H1 (cell line): ENCODE measurements at regions not wholly inside any gene's neighbourhood (a gene's known extent, or its start where the extent isn't known, plus 50 kb on each side); places are given as distances from the start of the nearest gene placed in this dataset.

Experiments
- CTCF ChIA-PET: fragments of 300-600 bp; sonication (Branson Sonifier 250); formaldehyde crosslinking; loops from one replicate; lab custom pipeline; 2021; ENCODE audit not compliant: partially characterized antibody; lab: Charles Lee
- POLR2A ChIA-PET: fragments of 300-600 bp; sonication (Branson Sonifier 250); formaldehyde crosslinking; loops from one replicate; lab custom pipeline; 2021; ENCODE audit warnings: inconsistent platforms; ENCODE audit not compliant: partially characterized antibody; lab: Charles Lee
- DNase-seq, 2 experiments: peaks; one replicate each; pipeline versions ENCODE4 v3.0.0 to v3.0.0-alpha.2; 2010 to 2022; ENCODE audit warnings: low spot score in 2 of 2, low read depth in 1 of 2, mixed read lengths in 1 of 2
- FAIRE-seq: peaks from 2 replicates; lab custom pipeline; 2011; peaks lifted over from hg19 to GRCh38; lab: Jason Lieb, UNC
- H2AFZ ChIP-seq: 2 replicates; pipeline ENCODE4 v1.8.1; 2012; ENCODE audit warnings: low read length, inconsistent platforms
- H2AK5ac ChIP-seq: 2 replicates; pipeline ENCODE4 v1.6.1; 2013; ENCODE audit warnings: low read depth, low read length
- H2BK120ac ChIP-seq: replicated peaks from 2 replicates; pipeline ENCODE3; 2013; ENCODE audit warnings: low read depth, low read length, inconsistent platforms
- H2BK12ac ChIP-seq: 2 replicates; pipeline ENCODE4 v1.6.1; 2013; ENCODE audit warnings: low read depth, low read length
- H2BK15ac ChIP-seq: 2 replicates; pipeline ENCODE4 v1.6.1; 2013; ENCODE audit warnings: low read length
- H2BK20ac ChIP-seq: 2 replicates; pipeline ENCODE4 v1.6.1; 2013; ENCODE audit warnings: low read length
- H2BK5ac ChIP-seq: 2 replicates; pipeline ENCODE4 v1.6.1; 2013; ENCODE audit warnings: low read depth, low read length
- H3K14ac ChIP-seq: 2 replicates; pipeline ENCODE4 v1.6.1; 2013; ENCODE audit warnings: inconsistent platforms; ENCODE audit not compliant: insufficient read length
- H3K18ac ChIP-seq: 2 replicates; pipeline ENCODE4 v1.6.1; 2013; ENCODE audit warnings: low read length; ENCODE audit errors: extremely low read depth
- H3K23ac ChIP-seq: 2 replicates; pipeline ENCODE4 v1.6.1; 2013; ENCODE audit warnings: inconsistent platforms; ENCODE audit not compliant: insufficient read length
- H3K23me2 ChIP-seq: 2 replicates; pipeline ENCODE4 v1.6.1; 2013; ENCODE audit warnings: low read depth, low read length
- H3K27ac ChIP-seq: 2 replicates; pipeline ENCODE4 v1.6.1; 2011; ENCODE audit warnings: low read depth, low read length, inconsistent platforms
- H3K27me3 ChIP-seq, 4 experiments: replicated peaks in 1 of 4; 1 replicate in 1 of 4; 2 replicates in 3 of 4; pipeline versions ENCODE4 v1.6.1 to v1.8.1; 2011 to 2013; ENCODE audit warnings: low read length in 3 of 4, mild to moderate bottlenecking in 3 of 4, inconsistent platforms in 2 of 4, mixed read lengths in 2 of 4, moderate library complexity in 1 of 4; ENCODE audit not compliant: control insufficient read depth in 3 of 4, insufficient read depth in 3 of 4; ENCODE audit errors: extremely low read depth in 1 of 4
- H3K36me3 ChIP-seq, 4 experiments: 2 replicates each; pipeline versions ENCODE4 v1.6.1 to v1.8.1; 2011 to 2013; ENCODE audit warnings: mild to moderate bottlenecking in 4 of 4, low read length in 3 of 4, moderate library complexity in 2 of 4, control low read depth in 1 of 4, inconsistent platforms in 1 of 4; ENCODE audit not compliant: insufficient read depth in 4 of 4, control insufficient read depth in 2 of 4
- H3K4ac ChIP-seq: replicated peaks from 2 replicates; pipeline ENCODE3; 2013; ENCODE audit warnings: low read length, low read depth, mixed read lengths, inconsistent platforms; ENCODE audit not compliant: insufficient read length
- H3K4me1 ChIP-seq, 4 experiments: replicated peaks in 1 of 4; 1 replicate in 1 of 4; 2 replicates in 3 of 4; pipeline versions ENCODE4 v1.6.1 to v1.8.1; 2011 to 2013; ENCODE audit warnings: low read length in 3 of 4, inconsistent platforms in 2 of 4, mixed read lengths in 1 of 4; ENCODE audit not compliant: insufficient read depth in 4 of 4, control insufficient read depth in 3 of 4
- H3K4me2 ChIP-seq, 2 experiments: 2 replicates each; pipeline versions ENCODE4 v1.6.1 to v1.8.1; 2011 to 2013; ENCODE audit warnings: low read depth in 2 of 2, low read length in 2 of 2, control low read depth in 1 of 2, inconsistent platforms in 1 of 2, mild to moderate bottlenecking in 1 of 2; ENCODE audit not compliant: insufficient read depth in 1 of 2
- H3K4me3 ChIP-seq, 4 experiments: fragments of 200-600, 300-600 bp in 1 of 4; sonication (generic), shearing (Covaris generic), sonication (Bioruptor Twin) in 1 of 4; 2 replicates each; pipeline versions ENCODE4 v1.5.1 to v1.8.1; 2011 to 2016; ENCODE audit warnings: low read length in 4 of 4, low read depth in 3 of 4, control low read depth in 2 of 4, inconsistent platforms in 2 of 4, mild to moderate bottlenecking in 2 of 4, mixed read lengths in 1 of 4, moderate library complexity in 1 of 4; ENCODE audit not compliant: insufficient read depth in 2 of 4; ENCODE audit errors: extremely low read depth in 1 of 4
- H3K56ac ChIP-seq: replicated peaks from 2 replicates; pipeline ENCODE3; 2013; ENCODE audit warnings: low read depth, mild to moderate bottlenecking, mixed read lengths, low read length, inconsistent platforms; ENCODE audit not compliant: insufficient read length
- H3K79me1 ChIP-seq: 2 replicates; pipeline ENCODE4 v1.6.1; 2013; ENCODE audit warnings: low read depth, low read length, control low read depth
- H3K79me2 ChIP-seq, 2 experiments: 2 replicates each; pipeline versions ENCODE4 v1.6.1 to v1.8.1; 2012 to 2013; ENCODE audit warnings: low read length in 2 of 2, mild to moderate bottlenecking in 2 of 2, inconsistent platforms in 1 of 2; ENCODE audit not compliant: insufficient read depth in 2 of 2, control insufficient read depth in 1 of 2
- H3K9ac ChIP-seq, 4 experiments: replicated peaks in 1 of 4; 1 replicate in 1 of 4; 2 replicates in 3 of 4; pipeline versions ENCODE4 v1.6.1 to v1.8.1; 2011 to 2013; ENCODE audit warnings: low read depth in 3 of 4, low read length in 3 of 4, control low read depth in 2 of 4, mild to moderate bottlenecking in 2 of 4, moderate library complexity in 2 of 4, inconsistent platforms in 1 of 4; ENCODE audit errors: extremely low read depth in 1 of 4
- H3K9me3 ChIP-seq, 2 experiments: 2 replicates each; pipeline versions ENCODE4 v1.6.1 to v1.8.1; 2012 to 2013; ENCODE audit warnings: mild to moderate bottlenecking in 2 of 2, moderate library complexity in 2 of 2, control low read depth in 1 of 2, inconsistent platforms in 1 of 2, low read depth in 1 of 2, low read length in 1 of 2, mixed read lengths in 1 of 2; ENCODE audit not compliant: insufficient read depth in 2 of 2
- H4K20me1 ChIP-seq, 2 experiments: replicated peaks in 1 of 2; 2 replicates each; pipeline versions ENCODE3 to v1.8.1; 2011 to 2013; ENCODE audit warnings: inconsistent platforms in 2 of 2, low read length in 2 of 2, mild to moderate bottlenecking in 1 of 2; ENCODE audit not compliant: insufficient read depth in 2 of 2, control insufficient read depth in 1 of 2
- H4K5ac ChIP-seq: 2 replicates; pipeline ENCODE4 v1.6.1; 2013; ENCODE audit warnings: low read length, low read depth, mixed read lengths, inconsistent platforms; ENCODE audit not compliant: insufficient read length
- H4K8ac ChIP-seq: 2 replicates; pipeline ENCODE4 v1.8.0; 2013; ENCODE audit warnings: mild to moderate bottlenecking, moderate library complexity, low read length, inconsistent platforms; ENCODE audit not compliant: insufficient read depth; ENCODE audit errors: extremely low read depth
- H4K91ac ChIP-seq: replicated peaks from 2 replicates; pipeline ENCODE3; 2013; ENCODE audit warnings: low read length, mixed read lengths, inconsistent platforms; ENCODE audit not compliant: insufficient read length
- NANOG ChIP-seq: IDR thresholded peaks from 2 replicates; pipeline ENCODE4 v1.6.1; 2011; ENCODE audit warnings: low read length, low read depth, mild to moderate bottlenecking, inconsistent platforms; ENCODE audit not compliant: insufficient read depth, poor library complexity, severe bottlenecking
- PHF8 ChIP-seq: fragments of 200-600 bp; sonication (generic); conservative IDR thresholded peaks from 2 replicates; pipeline ENCODE4 v1.7.1; 2012; ENCODE audit warnings: low read depth, mild to moderate bottlenecking, inconsistent platforms, low read length, moderate library complexity
- RBBP5 ChIP-seq: IDR thresholded peaks from 2 replicates; pipeline ENCODE4 v1.7.1; 2012; ENCODE audit warnings: low read depth, mild to moderate bottlenecking, inconsistent platforms, low read length, moderate library complexity, borderline replicate concordance
- RNF2 ChIP-seq: fragments of 200-900, 300-1000 bp; sonication (generic); IDR thresholded peaks from 2 replicates; pipeline ENCODE4 v1.7.1; 2016; ENCODE audit warnings: borderline replicate concordance, low read depth, mild to moderate bottlenecking, antibody characterized with exemption, low read length; ENCODE audit not compliant: poor library complexity, severe bottlenecking; ENCODE audit errors: missing control alignments
- RXRA ChIP-seq: IDR thresholded peaks from 2 replicates; pipeline ENCODE4 v1.6.1; 2011; ENCODE audit warnings: low read depth, mild to moderate bottlenecking, low read length, moderate library complexity; ENCODE audit not compliant: insufficient read depth
- TAF7 ChIP-seq: optimal IDR thresholded peaks from 2 replicates; pipeline ENCODE3; 2011; ENCODE audit warnings: low read depth, mild to moderate bottlenecking, inconsistent platforms, low read length, moderate library complexity, borderline replicate concordance
- WGBS, 2 experiments: shearing (Covaris generic) in 1 of 2; methylation state at CpG; one replicate each; pipeline versions ENCODE4 v1.1.6 to v1.1.7; 2013 to 2015; ENCODE audit warnings: low lambda C conversion rate in 2 of 2, mixed read lengths in 2 of 2, inconsistent platforms in 1 of 2, low coverage in 1 of 2, missing lambda C conversion rate in 1 of 2; ENCODE audit not compliant: insufficient replicate concordance in 2 of 2, insufficient coverage in 1 of 2, insufficient read length in 1 of 2; ENCODE audit errors: extremely low coverage in 1 of 2, missing lambda C conversion rate in 1 of 2; 5-methylcytosine and 5-hydroxymethylcytosine counted together

GRCh38 chr15:26214290-26214689 is 351.2 kb upstream of the ATP10A start:
- no peaks in the 10 kb centered on the region for H3K36me3 ChIP-seq
- H3K79me1 ChIP-seq: no peaks in the 10 kb centered on the region
- H2BK120ac ChIP-seq: no peak overlapping the region
- H4K5ac ChIP-seq: no peak overlapping the region
- no peak overlapping the region for H2BK20ac ChIP-seq
- no peak overlapping the region for H3K56ac ChIP-seq
- H2BK12ac ChIP-seq: no peak overlapping the region
- WGBS, 2 experiments: 91% methylated on average over 3 of the region's 3 CpGs; no CpG with 5 or more reads in 1 of the 2 experiments
- H4K20me1 ChIP-seq: no peaks in the 10 kb centered on the region
- no peak overlapping the region for H3K4me2 ChIP-seq
- no peaks in the 10 kb centered on the region for H3K9me3 ChIP-seq
- no peak overlapping the region for H3K23ac ChIP-seq
- H3K23me2 ChIP-seq: no peaks in the 10 kb centered on the region
- H3K4ac ChIP-seq: no peak overlapping the region
- H3K14ac ChIP-seq: no peak overlapping the region
- no peaks in the 10 kb centered on the region for H3K79me2 ChIP-seq
- CTCF ChIA-PET: interaction anchor here (0.6 to 1.0 kb wide), 2 partner anchors 8 to 309 kb away, joined by 3 to 6 read pairs; no protein-coding TSS in a partner anchor
- no peaks in the 10 kb centered on the region for H3K4me1 ChIP-seq
- H2BK5ac ChIP-seq: no peak overlapping the region
- no peak overlapping the region for H4K91ac ChIP-seq
- H4K8ac ChIP-seq: no peak overlapping the region
- H3K27ac ChIP-seq: no peak overlapping the region
- no peak overlapping the region for H3K18ac ChIP-seq
- no peaks in the 10 kb centered on the region for H3K27me3 ChIP-seq
- FAIRE-seq (no peak), DNase-seq (no peak)
- no peak overlapping the region for H3K9ac ChIP-seq
- no peak overlapping the region for H2AFZ ChIP-seq
- POLR2A ChIA-PET: interaction anchor here (1.7 kb wide), 1 partner anchor 20 kb away, joined by 3 read pairs; no protein-coding TSS in a partner anchor
- no peak for TF ChIP-seq TAF7
- TF ChIP-seq NANOG: no peak
- no peak for TF ChIP-seq RNF2
- no peak for TF ChIP-seq RXRA
- no peak for TF ChIP-seq RBBP5
- TF ChIP-seq PHF8: no peak
- no peak overlapping the region for H2BK15ac ChIP-seq
- no peak overlapping the region for H3K4me3 ChIP-seq
- no peak overlapping the region for H2AK5ac ChIP-seq
